ENCODE measurements at regions not wholly inside any gene's neighbourhood (a gene's known extent, or its start where the extent isn't known, plus 50 kb on each side); places are given as distances from the start of the nearest gene placed in this dataset.
A peak's percentile ranks its signal among the peaks of the same experiment; 100 is the strongest.

DNA sequence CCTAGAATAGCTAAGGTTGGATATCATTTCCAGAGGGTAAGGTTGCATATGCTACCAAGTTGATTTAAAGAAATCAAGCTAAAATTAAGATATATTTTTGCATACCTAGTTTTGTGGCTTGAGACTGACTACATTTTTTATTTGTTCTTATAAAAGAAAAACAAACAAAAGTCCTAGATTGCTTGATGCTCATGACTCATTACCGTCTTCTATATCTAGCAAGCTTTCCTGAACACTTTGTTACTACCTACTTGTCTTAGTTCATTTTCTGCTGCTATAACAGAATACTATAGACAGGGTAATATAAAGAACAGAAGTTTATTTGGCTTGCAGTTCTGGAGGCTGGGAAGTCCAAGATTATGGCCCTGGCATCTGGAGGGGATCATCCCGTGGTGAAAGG lies 152.1 kb upstream of the THRB start:
- no peak for DNase-seq

DNA sequence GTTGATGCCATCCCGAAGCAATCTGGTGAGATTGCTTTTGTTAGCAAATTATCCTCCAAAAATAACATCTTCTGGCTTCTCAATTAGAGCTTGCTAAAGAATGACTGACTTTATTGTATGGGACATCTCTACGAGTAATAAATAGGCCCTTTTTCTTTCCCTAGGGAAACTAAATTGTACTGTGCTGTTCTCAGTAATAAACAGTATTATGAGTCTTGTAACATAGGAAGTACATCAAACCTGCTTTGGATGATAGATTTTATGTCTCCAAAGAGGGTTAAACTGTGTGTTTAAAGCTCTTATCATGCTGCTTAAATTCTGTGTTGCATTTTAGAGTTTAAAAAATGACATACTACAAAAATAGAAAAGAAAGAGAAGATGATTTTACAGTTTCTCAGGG lies 153.4 kb upstream of the THRB start:
- no peak for DNase-seq

DNA sequence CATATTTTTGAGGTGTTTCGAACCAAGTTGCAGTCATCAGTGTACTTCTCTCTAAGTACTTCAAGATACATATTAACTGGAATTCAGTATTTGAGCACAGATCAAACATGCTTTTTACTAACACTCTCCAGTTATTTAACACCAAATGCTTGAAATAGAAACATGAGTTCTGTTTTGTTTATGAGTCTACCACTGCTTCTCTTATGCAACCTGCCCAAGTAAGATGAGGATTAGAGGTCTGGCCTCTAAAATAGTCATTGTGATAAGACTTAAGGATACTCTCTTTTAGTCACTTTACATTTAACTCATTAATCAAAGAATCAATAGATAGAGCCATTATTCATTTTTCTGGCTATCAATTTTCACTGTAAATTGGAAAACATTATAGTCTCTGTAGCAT lies 156.2 kb upstream of the THRB start:
- no peak for DNase-seq

DNA sequence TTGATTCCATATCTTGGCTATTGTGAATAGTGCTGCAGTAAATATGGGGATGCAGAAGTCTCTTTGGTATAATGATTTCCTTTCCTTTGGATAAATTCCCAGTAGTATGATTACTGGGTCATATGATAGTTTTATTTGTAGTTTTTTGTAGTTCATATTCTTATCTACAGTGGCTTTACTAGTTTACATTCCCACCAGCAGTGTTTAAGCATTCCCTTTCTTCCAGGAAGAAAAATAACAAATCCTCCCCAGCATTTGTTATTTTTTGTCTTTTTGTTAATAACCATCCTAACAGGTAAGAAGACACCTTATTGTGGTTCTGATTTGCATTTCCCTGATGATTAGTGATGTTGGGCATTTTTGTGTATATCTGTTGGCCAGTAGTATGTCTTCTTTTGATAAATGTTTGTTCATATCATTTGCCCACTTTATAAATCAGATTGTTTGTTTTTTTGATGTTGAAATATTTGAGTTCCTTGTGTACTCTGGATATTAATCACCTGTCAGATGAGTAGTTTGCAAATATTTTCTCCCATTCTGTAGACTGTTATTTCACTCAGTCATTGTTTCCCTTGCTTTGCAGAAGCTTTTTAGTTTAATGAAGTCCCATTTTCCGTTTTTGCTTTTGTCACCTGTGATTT lies 163.3 kb upstream of the THRB start:
- no peak for DNase-seq

DNA sequence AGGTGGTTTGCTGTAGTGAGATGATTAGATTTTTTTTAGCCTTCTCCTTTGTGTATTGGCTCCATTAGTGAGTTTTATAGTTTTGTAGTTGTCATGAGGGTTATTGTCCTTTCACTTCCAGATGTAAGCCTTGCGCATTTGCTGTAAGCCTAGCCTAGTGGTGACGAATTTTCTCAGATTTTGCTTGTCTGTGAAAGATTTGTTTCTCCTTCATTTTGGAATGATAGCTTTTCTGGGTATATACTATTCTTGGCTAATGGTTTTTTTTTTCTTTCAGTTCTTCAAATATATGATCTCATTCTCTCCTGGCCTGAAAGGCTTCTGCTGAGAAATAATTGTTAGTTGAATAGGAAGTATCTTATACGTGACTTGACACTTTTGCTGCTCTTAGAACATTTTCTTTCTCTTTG lies 166.5 kb upstream of the THRB start:
- DNase-seq: no peak

DNA sequence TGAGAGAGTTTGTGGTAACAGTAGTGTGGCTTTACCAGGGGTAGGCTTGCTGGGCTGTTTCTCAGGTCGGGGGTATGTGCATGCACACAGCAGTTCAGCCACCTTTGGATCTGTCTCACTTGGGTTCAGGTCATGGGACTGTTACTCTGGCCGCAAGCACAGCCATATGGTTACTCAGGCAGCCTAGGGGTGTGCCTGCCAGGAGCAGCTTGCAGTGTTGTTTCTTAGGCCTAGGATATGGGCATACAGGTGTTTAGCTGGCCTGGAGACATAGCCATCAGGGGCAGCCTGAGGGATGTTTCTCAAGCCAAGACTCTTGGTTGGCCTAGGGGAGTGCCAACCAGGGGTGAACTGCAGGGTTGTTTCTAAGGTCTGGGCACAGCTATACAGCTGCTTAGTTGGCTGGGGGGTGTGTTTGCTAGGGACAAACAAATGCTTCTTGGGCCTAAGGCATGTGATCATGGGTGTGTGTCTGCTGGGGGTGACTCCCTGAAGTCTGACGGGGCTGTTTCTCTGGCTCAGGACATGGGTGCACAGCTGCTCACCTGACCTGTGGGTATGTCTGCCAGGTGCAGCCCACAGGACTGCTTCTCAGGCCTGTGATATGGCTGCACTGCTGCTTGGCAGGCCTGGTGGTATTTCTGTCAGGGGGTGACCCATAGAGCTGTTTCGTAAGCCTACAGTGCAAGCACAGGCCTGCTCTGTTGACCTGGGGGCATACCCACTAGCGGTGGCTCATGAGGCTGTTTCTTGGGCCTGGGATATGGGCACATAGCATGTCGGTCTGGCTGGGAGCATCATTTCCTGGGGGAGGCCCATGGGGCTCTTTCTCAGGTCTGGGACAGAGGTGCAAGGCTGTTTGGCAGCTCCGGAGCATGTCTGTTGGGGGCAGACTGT lies 168.0 kb upstream of the THRB start:
- DNase-seq: no peak

DNA sequence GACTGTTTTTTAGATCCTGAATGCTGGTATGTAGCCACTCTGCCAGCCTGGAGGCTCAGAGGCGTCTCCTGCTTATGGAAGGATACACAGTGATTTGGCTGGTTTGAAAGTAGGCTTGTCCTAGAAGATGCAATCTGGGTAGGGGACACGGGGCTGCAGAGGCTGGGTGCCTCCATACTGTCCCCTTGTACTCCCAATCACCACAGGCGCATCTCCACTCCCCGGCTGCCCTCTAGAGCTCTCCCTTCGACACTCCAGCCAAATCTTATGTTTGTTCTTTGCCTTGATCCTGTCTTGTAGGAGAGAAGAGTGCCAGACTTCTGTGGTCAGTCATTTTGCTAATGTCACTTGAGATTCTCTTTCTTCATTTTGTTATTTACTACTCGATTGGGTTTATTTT lies 168.8 kb upstream of the THRB start:
- DNase-seq: no peak

DNA sequence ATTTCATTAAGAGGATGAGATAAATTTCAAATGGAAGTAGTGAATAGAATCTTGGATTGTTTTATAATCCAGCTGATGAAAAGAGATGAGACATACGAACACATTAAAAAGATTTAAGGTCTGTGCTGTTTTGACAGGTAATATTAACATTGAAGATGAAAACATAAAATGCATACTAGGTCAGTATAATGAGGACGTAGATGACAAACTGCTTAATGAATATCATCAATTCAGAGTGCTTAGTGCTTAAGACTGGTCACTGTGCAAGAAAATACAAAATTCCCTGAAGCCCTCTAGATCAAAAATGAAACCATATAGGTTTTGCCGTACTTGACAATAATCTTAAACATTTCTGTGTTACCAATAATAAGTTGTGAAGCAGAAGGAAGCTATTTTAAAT lies 173.4 kb upstream of the THRB start:
- DNase-seq: no peak

DNA sequence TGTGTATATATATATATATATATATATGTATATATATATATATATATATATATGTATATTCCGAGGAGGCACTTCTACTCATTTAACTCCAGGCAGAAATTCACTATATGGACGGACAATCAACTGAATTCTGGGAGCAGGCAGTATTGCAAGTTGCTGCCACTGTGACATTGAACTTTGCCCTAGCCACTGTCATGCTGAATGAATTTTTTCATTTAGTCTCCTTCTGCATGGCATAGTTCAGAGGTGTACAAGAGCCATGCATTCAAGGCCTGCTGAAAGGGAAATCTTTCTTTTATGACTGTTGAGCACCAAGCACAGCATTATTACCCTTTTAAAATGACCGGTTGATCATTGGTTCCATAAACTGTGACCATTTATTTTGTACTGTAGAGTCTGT lies 176.2 kb upstream of the THRB start:
- DNase-seq: no peak

DNA sequence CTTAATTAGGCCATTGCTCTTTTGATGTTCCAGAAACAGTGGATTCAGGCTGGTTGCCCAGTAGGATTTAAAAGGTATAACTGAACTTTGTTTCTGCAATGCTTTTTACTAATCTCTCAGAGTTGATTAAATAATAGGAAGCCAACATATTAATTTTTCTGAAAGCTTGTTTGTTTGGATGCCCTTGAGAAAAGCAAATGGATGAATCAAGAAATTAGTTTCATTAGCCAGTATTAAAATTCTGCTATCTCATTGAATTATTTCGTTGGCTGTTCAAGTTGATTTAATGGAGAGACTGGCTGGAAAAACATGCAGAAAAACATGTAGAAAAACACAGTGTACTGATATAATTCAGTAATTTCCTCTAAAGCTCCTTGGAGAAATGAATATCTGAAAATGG lies 178.9 kb upstream of the THRB start:
- DNase-seq: no peak

DNA sequence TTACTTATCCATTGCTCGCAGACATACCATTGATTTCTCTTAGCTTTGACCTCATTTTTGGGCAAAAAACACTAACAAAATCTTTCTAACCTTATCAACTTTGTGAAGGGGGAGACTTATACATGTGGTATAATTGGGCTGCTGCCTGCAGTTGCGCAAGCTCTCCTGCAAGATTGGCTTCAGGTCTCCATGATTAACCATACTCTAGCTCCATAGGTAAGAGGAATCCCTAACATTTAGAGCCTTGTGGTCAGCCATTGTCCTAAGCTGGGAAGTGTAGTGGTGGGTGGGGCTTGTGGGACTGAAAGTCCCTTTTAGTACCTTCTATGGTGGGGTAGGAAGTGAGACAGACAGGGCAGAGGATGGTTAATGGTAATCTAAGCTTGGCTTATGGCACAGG lies 179.6 kb upstream of the THRB start:
- DNase-seq: no peak

DNA sequence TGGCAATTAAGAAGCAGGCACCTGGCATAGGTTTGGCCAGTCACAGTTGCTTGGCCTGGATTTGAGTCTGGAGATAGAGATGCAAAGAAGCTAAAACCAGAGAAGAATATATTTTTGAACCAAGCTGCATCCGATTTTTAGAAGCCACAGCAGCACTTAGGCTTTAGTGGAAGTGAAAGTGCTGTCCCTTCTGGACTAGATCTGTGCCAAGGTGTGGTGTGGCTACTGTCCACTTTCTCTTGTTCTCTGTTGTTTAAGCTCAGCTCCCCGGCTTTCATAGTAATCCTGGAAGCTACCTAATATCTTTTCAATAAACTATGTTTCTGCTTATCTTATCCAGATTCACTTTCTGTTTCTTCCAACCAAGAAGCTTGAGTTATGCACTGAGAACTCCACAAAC lies 183.4 kb upstream of the THRB start:
- DNase-seq: no peak

DNA sequence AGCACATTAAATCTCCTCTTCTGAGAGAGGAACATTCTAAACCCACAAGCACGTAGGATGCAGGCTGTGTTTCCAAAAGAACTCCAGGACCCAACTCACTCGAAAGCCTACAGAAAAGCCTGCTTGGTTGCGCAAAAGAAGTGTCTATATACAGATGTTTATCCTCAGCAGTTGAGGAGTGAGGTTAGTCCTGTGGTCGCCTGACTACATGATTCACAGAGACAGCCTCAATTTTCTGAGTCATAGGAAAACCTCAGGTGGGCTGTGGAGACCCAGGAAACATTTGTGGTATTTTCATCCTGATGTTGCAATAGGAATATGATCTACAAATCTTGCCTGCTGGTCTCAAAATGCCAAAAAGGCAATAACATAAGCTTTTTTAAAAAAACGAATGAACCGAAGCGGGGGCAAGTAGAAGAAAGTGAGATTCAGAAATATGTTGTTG lies 183.8 kb upstream of the THRB start:
- peak; percentile 4 to 19 for DNase-seq

DNA sequence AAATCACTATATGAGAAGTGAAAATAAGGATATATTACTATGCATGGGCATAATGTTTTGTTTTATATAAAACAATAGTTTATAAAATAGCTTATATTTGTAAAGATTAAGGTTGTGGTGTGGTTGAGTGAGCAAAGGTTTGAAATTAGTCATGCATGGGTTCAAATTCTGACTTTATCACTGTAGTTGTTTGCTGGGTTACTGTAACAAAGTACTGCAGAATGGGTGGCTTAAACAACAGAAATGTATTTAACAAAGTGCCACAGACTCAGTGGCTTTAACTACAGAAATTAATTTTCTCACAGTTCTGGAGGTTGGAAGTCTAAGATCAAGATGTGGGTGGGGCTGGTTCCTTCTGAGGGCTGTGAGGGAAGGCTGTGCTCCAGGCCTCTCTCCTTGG lies 184.8 kb upstream of the THRB start:
- no peak for DNase-seq

DNA sequence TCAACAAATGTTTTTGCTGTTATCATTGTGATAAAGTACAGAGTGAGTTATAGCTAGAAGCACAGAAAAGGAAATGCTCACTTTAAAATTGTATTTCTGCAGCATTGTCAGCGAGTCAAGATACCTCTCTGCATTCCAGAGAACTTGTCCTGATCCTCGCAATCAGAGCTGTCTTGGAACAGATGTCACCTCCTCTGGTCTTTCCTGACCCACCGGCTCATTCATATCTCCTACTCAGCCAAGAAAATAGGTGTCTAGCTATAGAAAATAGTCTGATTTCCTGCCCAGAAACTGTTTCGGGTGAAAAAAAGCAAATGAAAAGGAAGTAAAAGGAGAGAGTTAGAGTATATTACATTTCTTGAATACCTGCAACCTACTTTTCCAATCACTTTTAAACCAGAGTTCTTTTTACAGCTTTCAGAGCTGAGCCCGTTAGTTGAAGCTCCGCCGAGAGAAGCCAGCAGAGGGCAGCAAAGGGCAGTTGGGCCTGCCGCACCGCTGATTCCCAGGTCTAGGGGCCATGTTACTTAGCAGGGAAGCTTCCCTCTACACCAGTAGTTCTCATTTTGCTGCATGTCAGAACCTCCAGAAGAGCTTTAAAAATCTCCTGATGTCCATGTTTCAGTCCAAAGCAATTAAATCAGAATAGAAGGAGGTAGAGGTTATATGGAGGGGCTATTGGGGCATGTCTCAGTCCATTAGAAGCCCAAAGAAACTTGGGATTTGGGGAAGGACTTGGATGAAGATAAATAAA lies 185.7 kb upstream of the THRB start:
- peak; percentile 69 to 75 for DNase-seq

DNA sequence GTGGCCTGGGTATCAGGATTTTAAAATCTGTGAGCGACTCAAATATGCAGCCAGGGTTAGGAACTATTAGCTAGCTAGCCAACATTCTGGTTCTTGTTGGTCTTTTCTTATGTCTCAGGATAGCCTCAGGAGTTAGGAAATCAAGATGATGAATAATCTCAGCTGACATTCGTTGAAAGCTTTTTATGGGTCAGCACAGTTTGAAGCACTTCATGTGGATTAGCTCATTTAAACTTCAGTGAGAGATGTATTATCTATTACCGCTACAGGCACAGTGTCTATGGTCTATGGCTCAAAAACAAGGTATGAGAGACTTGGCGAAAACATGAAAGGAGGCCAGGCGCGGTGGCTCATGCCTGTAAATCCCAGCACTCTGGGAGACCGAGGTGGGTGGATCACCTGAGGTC lies 187.5 kb upstream of the THRB start:
- no peak for DNase-seq

DNA sequence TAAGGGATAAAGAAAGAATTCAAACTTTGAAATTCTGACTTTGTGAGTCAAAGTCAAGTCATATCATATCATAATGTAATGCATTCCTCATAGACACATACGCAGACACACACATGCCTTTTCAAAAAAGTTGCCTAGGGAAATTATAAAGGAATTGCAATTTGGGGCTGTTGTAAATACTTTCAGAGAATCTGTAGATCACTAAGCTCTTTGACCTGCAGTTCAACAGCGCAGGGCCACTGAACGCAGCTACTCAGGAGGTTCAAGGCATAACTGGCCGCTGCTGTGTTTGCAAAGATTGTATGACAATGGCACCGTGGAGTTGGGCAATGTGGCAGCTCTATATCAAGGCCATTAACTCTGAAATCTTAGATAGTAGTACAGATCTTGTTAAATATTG lies 188.4 kb upstream of the THRB start:
- no peak for DNase-seq

DNA sequence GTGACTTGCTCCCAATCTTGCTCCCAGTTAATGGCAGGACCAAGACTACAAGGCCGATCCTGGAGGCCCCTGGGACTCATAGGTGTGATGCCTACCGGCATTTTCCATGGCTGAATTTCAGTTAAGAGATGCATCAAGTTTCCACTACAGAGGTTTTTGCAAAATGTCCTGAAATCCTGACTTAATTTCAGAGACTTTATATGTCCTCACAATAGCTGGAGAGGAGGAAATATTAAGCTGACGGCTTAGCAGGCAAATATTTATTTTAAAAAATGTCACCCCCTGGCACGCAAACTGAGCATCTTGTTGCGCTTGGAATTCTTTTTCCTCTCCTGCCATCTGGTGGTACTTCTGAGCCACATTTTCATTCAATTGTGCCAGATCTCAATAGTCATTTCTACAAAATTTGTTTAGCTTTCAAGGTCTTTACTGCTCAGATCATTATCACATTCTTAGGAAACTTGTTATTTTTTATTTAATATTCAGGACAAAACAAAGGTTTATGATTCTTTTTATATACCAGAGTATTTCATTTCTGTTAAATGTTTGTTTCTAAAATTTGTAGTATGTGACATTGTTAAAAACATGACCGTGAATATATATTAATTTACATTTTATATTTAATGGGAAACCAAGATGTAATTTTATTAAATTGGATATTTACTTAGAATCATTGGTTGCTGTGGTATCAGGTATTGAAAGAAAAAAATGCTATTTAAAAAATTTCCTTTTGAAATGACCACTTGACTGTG lies 189.2 kb upstream of the THRB start:
- no peak for DNase-seq

DNA sequence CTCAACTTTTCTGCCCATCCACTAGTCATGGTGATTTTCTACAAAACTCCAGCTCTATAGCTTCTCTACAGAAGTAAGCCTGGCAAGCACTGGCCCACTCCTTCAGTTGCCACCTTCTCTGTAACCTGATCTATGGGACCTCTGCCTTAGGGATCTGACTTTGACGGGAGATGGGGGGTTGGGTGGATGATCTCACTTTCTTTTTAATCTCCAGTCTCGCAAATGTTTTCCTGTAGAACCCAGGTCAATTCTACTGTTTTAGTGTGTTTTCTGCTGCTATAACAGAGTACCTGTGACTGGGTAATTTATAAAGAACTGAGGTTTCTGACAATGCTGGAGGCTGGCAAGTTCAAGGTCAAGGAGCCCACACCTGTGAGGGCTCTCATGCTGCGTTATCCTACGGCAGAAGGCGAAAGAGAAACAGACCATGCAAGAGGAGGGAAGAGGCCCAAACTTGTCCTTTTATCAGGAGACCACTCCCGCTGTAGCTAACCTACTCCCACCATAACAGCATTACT lies 189.9 kb upstream of the THRB start:
- DNase-seq: no peak

DNA sequence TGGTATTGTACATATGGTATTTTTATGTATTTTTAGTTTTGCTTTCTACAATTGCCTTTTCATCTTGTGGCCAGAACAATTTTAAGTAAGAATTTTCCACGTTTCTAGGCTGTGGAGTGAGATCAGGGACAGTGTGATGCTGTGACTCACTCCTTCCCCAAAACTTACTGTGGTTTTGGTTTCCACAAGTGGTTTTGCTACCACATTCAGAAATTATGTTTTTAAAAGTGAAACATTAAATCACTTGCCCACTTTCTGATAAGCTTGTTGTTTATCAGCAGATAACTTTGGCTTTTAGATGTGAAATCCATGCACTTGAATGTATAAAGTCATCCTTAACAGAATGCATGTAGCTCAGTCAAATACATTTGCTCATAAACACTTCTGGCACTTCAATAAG lies 192.2 kb upstream of the THRB start:
- no peak for DNase-seq

DNA sequence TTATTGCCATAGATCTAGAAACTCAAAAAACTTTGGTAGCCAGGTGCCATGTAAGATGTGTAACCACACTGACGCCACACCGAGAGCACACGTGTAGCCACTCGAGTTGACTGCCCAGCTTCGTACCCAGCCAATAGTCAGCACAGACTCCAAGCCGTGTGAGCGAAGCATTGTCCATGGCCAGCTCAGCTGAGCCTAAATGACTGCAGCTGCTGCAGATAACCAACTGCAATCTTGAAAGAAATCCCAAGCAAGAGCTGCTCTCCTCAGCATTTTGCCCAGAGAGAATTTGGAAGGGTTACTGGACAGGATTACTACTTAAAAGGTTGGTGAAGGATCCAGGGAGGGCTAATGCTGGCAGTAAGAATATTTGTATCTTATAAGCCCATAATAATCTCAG lies 193.0 kb upstream of the THRB start:
- no peak for DNase-seq

DNA sequence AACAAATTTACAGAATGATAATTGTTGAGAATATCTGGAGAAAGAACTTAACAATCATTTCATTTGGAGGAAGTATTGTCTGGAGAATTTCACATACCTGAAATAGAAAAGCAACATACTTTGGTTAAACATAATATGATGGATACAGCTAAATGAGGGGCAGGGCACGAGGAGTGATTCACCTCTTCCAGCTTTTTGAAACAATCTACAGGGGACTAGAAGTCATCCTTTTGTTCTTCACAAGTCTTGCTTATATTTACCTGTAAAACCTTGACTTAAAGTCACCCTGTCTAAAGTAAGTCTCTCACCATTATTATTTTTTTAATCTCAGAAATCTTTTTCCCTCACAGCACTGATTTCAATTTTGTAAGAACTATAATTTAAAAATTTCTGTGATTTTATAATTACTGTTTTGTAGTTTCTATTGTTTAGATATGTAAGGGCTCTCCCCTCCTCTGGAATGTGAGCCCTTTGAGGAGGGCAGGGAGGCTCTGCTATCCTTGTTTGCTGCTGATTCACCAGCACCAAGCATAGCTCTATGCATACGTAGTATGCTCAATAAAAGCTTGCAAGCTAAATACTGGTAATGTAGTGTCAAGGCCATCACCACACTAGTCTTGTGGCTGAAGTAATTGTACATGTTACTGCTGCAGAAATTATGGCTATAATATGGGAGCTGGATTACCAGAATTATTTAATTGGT lies 193.9 kb upstream of the THRB start:
- no peak for DNase-seq
